Smooth muscle cell (in vitro differentiated cells): ENCODE measurements at regions not wholly inside any gene's neighbourhood (a gene's known extent, or its start where the extent isn't known, plus 50 kb on each side); places are given as distances from the start of the nearest gene placed in this dataset.

Experiments used
- DNase-seq: peaks from one replicate; lab custom pipeline; 2025; ENCODE audit not compliant: unreplicated experiment; lab: John Stamatoyannopoulos, UW
- H2AFZ ChIP-seq: fragments of 200-600 bp; sonication (generic); 2 replicates; pipeline ENCODE4 v1.6.0; 2016; ENCODE audit warnings: antibody characterized with exemption, low read depth, mild to moderate bottlenecking
- H3F3A ChIP-seq: fragments of 200-600 bp; sonication (generic); 2 replicates; pipeline ENCODE4 v1.6.0; 2017; ENCODE audit warnings: antibody characterized with exemption, low read depth
- H3K27ac ChIP-seq: fragments of 200-600 bp; sonication (generic); 2 replicates; pipeline ENCODE4 v1.5.1; 2016; ENCODE audit warnings: low read depth, mild to moderate bottlenecking
- H3K27me3 ChIP-seq: fragments of 200-600 bp; sonication (generic); 2 replicates; pipeline ENCODE4 v1.6.1; 2016; ENCODE audit warnings: low read depth, mild to moderate bottlenecking
- H3K36me3 ChIP-seq: fragments of 200-600 bp; sonication (generic); 2 replicates; pipeline ENCODE4 v1.5.1; 2016; ENCODE audit warnings: low read depth
- H3K4me1 ChIP-seq: fragments of 200-600 bp; sonication (generic); 2 replicates; pipeline ENCODE4 v1.5.1; 2016; ENCODE audit warnings: low read depth
- H3K4me2 ChIP-seq: fragments of 200-600 bp; sonication (generic); 2 replicates; pipeline ENCODE4 v1.6.0; 2016; ENCODE audit warnings: mild to moderate bottlenecking
- H3K4me3 ChIP-seq: fragments of 200-600 bp; sonication (generic); 2 replicates; pipeline ENCODE4 v1.5.1; 2016; ENCODE audit warnings: mild to moderate bottlenecking
- H3K79me2 ChIP-seq: fragments of 200-600 bp; sonication (generic); 2 replicates; pipeline ENCODE4 v1.6.0; 2016; ENCODE audit warnings: low read depth, mild to moderate bottlenecking
- H3K9ac ChIP-seq: fragments of 200-600 bp; sonication (generic); 2 replicates; pipeline ENCODE4 v1.6.0; 2016; ENCODE audit warnings: low read depth
- H3K9me3 ChIP-seq: fragments of 200-600 bp; sonication (generic); replicated peaks from 2 replicates; pipeline ENCODE4 v1.5.1; 2016; ENCODE audit warnings: low read depth
- H4K20me1 ChIP-seq: fragments of 200-600 bp; sonication (generic); 2 replicates; pipeline ENCODE4 v1.6.0; 2016; ENCODE audit warnings: low read depth
- WGBS: methylation state at CpG from one replicate; pipeline ENCODE4 v1.1.7; 2016; ENCODE audit warnings: low lambda C conversion rate; 5-methylcytosine and 5-hydroxymethylcytosine counted together
- TF ChIP-seq, protein P1 (sequence below): fragments of 200-600 bp; sonication (generic); IDR thresholded peaks from 2 replicates; pipeline ENCODE4 v1.5.1; 2017; ENCODE audit warnings: borderline replicate concordance, mild to moderate bottlenecking, antibody characterized with exemption; ENCODE audit not compliant: insufficient read depth, poor library complexity, severe bottlenecking

DNA sequence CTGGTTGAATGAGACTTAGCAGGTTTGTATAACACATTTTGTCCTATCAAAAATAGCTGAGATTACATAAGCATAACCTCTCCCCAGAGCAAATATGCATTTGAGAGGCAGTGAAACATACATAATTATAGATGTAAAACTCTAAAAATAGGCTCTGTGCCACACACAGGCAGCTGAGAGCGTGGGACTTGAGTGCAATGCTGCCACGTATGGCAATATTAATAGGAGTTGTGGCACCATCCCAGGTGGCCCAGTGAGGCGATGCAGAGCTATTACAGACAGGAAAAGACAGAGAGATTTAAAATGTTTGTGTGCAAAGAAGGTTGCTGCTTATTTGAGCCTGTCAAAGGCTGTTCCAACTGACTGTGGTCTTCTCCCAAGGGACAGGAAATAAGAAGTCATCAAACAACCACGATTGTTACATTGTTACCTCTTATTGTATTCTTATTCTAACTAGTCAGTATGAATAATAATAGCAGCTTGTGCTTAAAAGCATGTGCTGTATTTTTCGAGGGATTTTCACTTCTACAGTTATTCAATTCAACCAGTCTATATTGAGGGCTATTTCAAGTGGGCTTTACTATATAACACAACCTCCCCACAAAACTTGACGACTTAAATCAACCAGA, 116.5 kb downstream of the SALL1 start:
- Histone ChIP-seq H3K4me3 (no peak overlapping the region), H4K20me1 (no peaks in the 10 kb centered on the region)

DNA sequence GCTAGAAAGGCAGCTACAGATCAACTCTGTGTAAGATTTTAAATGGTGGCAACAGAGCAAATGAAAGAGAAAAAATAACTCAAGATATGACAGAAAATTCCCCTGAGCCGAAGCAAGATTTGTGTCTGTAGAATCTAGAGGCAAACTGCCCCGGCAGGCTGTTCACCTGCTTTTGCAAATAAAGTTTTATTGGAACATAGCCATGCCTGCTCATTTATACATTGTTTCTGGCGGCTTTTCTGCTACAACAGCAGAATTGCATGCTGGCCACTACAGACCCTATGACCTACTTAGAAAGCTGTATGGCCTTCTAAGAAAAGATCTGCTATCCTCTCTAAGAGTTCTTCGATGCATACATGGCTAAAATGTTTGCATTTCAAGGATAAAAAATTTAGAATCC, 119.5 kb downstream of the SALL1 start:
- no peaks in the 10 kb centered on the region for H3K36me3 ChIP-seq
- H3K9ac ChIP-seq, result no peak overlapping the region
- no peaks in the 10 kb centered on the region for H3K9me3 ChIP-seq
- WGBS, result 94% methylated on average over 4 of the region's 4 CpGs
- no peak overlapping the region for H2AFZ ChIP-seq
- TF ChIP-seq, protein P1, sequence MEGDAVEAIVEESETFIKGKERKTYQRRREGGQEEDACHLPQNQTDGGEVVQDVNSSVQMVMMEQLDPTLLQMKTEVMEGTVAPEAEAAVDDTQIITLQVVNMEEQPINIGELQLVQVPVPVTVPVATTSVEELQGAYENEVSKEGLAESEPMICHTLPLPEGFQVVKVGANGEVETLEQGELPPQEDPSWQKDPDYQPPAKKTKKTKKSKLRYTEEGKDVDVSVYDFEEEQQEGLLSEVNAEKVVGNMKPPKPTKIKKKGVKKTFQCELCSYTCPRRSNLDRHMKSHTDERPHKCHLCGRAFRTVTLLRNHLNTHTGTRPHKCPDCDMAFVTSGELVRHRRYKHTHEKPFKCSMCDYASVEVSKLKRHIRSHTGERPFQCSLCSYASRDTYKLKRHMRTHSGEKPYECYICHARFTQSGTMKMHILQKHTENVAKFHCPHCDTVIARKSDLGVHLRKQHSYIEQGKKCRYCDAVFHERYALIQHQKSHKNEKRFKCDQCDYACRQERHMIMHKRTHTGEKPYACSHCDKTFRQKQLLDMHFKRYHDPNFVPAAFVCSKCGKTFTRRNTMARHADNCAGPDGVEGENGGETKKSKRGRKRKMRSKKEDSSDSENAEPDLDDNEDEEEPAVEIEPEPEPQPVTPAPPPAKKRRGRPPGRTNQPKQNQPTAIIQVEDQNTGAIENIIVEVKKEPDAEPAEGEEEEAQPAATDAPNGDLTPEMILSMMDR, result no peak
- H3K4me2 ChIP-seq, result no peak overlapping the region
- no peaks in the 10 kb centered on the region for H3K79me2 ChIP-seq
- H3K27me3 ChIP-seq, result no peaks in the 10 kb centered on the region
- H3K4me3 ChIP-seq, result no peak overlapping the region
- no peaks in the 10 kb centered on the region for H4K20me1 ChIP-seq
- no peak overlapping the region for H3K27ac ChIP-seq
- no peaks in the 10 kb centered on the region for H3F3A ChIP-seq
- no peaks in the 10 kb centered on the region for H3K4me1 ChIP-seq
- no peak for DNase-seq

More for the DNA sequence above, 116.5 kb downstream of the SALL1 start:
- Histone ChIP-seq H3K4me1 (no peaks in the 10 kb centered on the region), H3K9me3 (no peaks in the 10 kb centered on the region), H2AFZ (no peak overlapping the region), H3K4me2 (no peak overlapping the region), H3K9ac (no peak overlapping the region), H3K27me3 (no peaks in the 10 kb centered on the region), H3K79me2 (no peaks in the 10 kb centered on the region), H3K36me3 (no peaks in the 10 kb centered on the region), H3F3A (no peaks in the 10 kb centered on the region), H3K27ac (no peak overlapping the region)
- WGBS, result 81% methylated on average over 6 of the region's 6 CpGs
- no peak for DNase-seq
- TF ChIP-seq, protein P1, result no peak

DNA sequence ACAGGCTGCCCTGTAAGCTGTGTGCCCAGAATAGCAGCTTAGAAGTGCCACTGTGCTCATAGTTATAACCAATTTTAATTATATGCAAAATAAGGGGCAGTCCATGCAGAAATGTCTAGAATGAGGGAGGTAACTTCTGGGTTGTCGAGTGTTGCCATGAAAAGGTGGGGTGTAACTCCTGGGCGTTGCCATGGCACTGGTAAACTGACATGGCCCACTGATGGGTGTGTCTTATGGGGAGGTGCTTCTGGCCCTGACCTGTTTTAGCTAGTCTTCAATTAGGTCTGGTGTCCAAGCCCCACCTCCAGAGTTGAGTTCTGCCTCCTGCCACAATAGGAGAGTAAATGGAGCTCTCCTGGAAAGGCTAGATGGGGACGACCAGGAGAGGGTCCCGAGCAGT, 120.6 kb downstream of the SALL1 start:
- Histone ChIP-seq H3K27me3 (no peaks in the 10 kb centered on the region), H3K27ac (no peak overlapping the region), H2AFZ (no peak overlapping the region), H3K4me2 (no peak overlapping the region), H3K9ac (no peak overlapping the region), H3K9me3 (no peaks in the 10 kb centered on the region), H3K36me3 (no peaks in the 10 kb centered on the region), H3K4me3 (no peak overlapping the region), H3K79me2 (no peaks in the 10 kb centered on the region), H3K4me1 (no peaks in the 10 kb centered on the region), H4K20me1 (no peaks in the 10 kb centered on the region), H3F3A (no peaks in the 10 kb centered on the region)
- WGBS, result 55% methylated on average over 4 of the region's 4 CpGs
- TF ChIP-seq, protein P1, result no peak
- DNase-seq, result no peak
